NCI-H1436 (cell line): ENCODE measurements at regions not wholly inside any gene's neighbourhood (a gene's known extent, or its start where the extent isn't known, plus 50 kb on each side); places are given as distances from the start of the nearest gene placed in this dataset.

Experiments used
- DNase-seq: peaks from one replicate; lab custom pipeline; 2025; lab: John Stamatoyannopoulos, UW

DNA sequence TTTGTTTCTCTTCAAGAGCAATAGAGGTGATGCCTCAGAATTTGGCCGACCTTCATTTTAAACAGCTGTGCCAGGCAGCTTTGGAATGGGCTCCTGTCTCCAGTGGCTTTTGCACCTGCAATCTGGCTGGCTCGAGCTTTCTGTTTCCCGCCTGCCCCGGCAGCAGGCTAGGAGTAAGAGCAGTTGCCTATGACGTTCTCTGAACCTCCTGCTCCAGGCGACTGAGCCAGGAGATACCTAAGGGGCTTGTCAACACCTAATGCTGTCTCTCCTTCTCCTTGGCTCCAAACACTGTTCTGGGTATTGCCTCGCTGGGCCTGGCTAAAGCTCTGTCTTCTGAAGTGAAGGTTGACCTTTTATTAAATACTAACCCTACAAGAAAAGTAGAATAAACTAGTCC lies 229.9 kb downstream of the LRRN1 start:
- no peak for DNase-seq

DNA sequence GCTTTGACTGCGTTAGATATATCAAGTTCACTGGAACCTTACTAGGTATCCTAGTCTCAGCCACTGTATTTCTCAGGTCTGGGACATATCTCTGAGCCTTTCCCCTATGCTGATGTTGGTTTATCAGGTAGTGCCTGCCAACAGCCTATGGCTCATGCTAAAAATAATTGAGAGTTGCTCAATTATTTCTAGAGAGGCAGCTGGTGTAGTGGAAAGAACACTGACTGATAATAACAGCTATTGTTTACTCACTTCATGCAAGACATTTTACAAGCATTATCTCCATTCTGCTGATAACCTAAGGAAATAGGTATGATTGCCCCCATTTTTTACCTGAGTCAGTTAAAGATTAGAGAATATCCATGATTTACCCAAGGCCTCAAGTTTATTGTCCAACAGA lies 231.4 kb downstream of the LRRN1 start:
- DNase-seq: no peak

DNA sequence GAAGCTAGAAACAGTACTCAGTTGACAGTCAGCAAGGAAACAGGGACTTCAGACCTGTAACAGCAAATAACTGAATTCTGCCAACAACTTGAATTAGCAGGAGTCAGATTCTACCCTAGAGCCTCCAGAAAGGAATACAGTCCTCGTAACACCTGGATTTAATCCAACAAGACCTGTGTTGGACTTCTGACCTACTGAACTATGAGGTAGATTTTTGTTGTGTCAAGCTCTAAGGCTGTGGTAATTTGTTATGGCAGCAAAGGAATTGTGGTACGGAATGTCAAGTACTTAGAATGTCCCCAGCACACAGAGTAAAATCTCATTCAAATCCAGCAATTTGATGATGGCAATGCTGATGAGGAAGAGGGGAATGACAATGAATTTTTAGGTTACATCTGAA lies 234.1 kb downstream of the LRRN1 start:
- no peak for DNase-seq

- DNase-seq: no peak
Observed at GRCh38 chr3:4036046-4036445, 236.8 kb downstream of the LRRN1 start.

DNA sequence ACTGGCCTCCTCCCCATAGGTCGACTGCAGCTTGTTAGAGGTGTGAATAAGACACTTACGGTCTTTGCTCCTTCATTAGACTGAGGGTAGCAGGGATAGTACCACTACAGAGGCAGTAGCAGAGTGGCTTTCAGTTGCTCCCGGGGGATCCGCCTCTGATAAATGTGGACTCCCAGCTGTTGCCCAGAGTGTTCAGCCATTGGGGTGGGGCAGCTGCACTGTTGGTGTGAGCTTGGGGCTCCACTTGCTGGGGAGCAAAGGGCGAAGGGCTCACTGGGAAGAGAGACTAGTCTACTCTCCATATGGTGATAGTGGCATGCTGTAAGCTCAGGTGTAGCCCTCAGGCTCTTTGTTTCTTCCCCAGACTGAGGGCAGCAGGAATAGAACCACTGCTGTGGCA lies 239.1 kb downstream of the LRRN1 start:
- DNase-seq: no peak

DNA sequence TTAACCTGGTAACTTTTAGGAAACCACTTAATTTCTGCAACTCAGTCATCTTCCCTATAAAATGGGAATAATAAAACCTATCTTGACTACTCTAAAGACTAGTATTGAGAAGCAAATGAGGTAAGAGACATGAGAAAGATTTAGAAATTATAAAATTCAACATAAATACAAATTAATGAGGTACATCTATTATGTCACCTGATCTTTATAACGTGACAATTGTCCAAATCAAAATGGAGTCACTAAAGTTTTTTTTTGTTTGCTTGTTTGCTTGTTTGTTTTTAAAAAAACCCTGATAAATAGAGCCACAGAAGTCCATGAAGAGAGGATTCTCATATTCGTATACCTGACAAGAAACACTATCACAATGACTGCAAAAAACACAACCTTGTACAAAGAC lies 242.8 kb downstream of the LRRN1 start:
- DNase-seq: no peak

DNA sequence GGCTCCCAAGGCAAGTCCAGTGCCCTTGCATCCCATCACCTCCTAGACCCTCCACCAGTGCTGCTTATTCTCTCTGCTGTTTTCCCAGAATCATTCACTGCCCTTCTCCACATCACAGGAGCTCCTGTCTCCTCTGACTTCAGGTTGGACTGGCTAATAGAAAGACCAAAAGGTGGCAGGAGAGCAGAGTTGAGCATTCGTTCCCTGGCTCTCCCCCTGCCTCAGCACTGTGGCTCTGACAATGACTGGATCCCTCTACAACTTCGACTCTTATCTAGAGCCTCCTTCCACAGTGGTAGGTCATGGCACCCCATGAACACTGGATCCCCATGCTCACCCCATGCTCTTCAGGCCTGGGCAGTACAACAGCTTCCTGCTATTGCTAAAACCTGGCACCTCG lies 243.6 kb downstream of the LRRN1 start:
- no peak for DNase-seq

GRCh38 chr3:4043867-4044575 lies 244.8 kb downstream of the LRRN1 start:
- no peak for DNase-seq

DNA sequence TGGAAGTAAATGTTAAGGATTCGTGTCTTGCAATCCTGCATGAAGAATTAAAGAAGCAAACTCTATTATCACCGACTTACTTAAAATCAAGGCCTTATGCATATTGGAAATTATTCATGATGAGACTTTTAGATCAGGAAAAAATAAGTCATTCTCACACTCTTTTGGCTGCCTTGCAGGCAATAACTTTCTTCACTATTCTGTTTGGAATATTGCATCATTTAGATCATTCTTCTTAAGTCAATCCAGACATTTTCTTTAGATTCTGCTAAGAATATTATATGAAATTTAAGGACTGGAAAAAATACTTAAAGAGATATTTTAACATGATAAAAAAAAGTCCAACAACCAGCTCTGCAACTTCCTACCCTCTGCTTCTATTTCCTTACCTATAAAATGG lies 245.4 kb downstream of the LRRN1 start:
- no peak for DNase-seq

DNA sequence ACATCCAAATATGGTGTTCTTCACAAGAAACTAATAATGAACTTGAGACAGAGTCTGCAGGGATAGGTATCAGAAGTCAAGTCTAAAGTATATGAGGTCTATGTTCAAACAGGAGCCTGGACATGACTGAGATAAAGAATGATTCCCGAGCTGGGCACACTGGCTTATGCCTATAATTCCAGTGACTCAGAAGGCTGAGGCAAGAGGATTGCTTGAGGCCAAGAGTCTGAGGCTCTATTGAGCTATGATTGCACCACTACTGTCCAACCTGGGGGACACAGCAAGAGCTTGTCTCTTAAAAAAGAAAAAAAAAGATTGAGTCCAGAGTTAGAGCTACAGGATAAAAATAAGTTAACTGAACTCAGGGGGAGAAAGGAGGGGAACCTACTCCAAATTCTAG lies 246.5 kb downstream of the LRRN1 start:
- DNase-seq: no peak

DNA sequence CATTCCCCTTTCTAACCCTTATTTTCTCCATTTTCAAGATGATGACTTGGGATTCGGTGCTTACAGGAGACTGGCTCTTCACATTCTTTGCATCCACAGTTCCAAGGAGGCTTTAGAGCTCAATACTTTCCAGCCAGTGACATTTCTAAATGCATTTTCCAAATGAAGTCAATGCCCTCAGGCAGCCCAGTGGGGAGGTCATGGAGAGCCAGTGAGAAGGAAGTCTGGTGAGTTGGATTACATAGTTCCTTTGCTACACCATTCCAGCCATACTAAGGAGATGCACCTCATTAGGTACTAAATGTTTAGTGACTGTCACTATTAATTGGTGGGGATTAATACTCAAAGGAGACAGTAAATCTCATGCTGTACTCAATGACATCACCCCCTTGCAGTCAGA lies 248.1 kb downstream of the LRRN1 start:
- no peak for DNase-seq

DNA sequence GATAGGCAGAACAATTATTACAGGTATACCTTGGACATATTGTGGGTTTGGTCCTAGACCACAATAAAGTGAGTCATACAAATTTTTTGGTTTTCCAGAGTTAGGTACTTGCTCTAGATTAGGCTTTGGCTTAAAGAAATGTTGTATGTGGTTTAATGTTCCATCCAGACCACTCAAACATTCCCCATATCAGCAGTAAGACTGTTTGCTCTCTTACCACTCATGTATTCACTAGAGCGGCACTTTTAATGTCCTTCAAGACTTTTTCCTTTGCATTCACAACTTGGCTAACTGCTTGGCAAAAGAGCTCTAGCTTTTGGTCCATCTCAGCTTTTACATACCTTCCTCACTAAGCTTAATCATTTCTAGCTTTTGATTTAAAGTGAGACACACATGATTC lies 250.5 kb upstream of the SETMAR start:
- DNase-seq: no peak

DNA sequence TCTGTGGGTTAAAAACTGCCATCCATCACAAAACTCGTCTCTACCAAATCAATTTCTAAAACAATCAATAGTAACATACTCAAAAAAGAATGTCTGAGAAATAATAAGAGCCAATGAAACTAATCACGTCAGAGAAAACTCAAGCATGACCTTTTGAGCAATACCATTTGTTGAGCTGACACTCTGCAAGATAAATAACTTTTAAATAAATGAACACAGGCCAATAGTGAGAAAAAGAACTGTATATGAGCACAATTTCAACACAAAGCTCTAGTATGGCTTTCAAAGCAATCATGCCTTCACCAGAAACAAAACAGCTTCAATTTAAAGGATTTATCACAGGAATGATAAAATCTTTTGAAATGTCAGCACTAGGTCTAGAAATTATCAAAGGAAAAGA lies 249.2 kb upstream of the SETMAR start:
- DNase-seq: no peak

DNA sequence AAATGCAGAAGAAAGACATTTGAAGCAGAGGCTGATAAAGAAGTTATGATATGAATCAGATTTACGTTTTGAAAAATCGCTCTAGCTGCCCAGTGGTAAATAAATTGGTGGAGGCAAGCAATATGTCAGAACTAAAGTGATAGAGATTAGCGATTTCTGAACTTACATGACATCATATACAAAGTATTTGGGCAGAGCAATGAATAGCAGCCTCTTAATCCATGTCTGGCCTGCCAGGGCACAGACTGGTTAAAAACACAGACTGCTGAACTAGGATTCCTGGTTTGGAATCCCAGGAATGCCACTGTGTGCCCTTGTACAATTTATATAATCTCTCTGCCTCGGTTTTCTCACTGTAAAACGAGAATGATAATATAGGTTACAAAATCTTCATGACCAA lies 243.1 kb upstream of the SETMAR start:
- DNase-seq: no peak

DNA sequence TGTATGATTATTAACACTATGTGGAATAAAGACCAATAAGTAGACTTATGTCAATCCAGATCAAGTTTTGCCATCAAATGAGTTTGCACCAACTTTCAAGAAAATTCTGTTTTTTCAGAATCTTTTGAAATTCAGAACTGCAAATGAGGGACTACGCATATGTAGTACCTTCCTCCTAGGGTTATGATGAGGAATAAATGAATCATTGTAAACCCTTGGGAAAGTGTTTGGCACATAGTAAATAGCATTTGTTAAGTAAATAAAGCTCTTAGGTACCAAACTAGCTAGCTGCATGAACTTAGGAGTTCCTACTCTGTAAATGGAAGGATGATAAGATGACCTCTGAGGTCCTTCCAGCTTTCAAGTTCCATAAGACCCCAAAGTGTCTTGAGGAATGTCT lies 242.6 kb upstream of the SETMAR start:
- no peak for DNase-seq

DNA sequence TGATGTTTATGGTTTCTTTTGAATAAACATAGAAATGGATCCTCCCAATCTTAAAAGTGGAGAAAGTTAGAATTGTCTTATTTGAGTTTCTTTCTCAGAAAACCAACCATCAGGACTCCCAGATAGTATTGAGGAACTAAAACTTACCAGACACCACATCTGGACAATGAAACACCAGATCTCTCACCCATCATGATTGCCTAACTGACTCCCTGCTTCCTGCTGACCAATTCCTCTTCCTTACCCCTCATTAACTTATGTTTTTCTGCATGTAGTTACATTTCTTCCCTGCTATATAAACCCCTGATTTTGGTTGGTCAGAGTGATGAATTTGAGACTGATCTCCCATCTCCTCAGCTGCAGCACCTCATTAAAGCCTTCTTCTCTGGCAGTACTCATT lies 242.0 kb upstream of the SETMAR start:
- DNase-seq: no peak

GRCh38 chr3:4061783-4062360 lies 241.3 kb upstream of the SETMAR start:
- no peak for DNase-seq

GRCh38 chr3:4062621-4063020 lies 240.5 kb upstream of the SETMAR start:
- no peak for DNase-seq

- no peak for DNase-seq
Observed at GRCh38 chr3:4063916-4064574, 239.1 kb upstream of the SETMAR start.

- DNase-seq: no peak
Observed at GRCh38 chr3:4065085-4065484, 238.1 kb upstream of the SETMAR start.

DNA sequence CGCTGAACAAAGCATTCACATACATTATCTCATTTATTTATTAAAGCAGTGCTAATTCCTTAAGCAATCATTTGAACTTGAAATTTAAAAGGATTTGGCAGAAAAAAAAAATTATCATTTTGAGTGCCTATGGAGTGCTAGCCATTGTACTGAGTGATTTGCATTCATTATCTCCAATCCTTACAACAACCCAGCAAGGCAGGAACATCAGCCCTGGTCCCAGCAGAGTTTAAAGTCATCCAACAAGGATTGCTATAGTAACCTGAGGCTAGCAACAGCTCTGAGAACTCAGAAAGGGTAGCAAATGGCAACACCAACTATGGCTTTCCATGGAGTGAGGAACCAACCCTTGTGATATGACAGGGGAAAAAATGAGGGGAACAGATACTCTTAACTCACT lies 237.6 kb upstream of the SETMAR start:
- DNase-seq: no peak

- DNase-seq: no peak
Observed at GRCh38 chr3:4067893-4068292, 235.3 kb upstream of the SETMAR start.

- no peak for DNase-seq
Observed at GRCh38 chr3:4069796-4070195, 233.4 kb upstream of the SETMAR start.
